Liver (tissue), 8 donors: ENCODE measurements at regions not wholly inside any gene's neighbourhood (a gene's known extent, or its start where the extent isn't known, plus 50 kb on each side); places are given as distances from the start of the nearest gene placed in this dataset.

Source experiments
- DNase-seq: peaks from one replicate; pipeline ENCODE4 v3.0.0-alpha.2; 2017; ENCODE audit warnings: low spot score
- H3K27ac ChIP-seq, 2 donors: one replicate each; pipeline ENCODE4 v1.7.0; 2013; ENCODE audit warnings: inconsistent platforms in 2 of 2, low read length in 2 of 2, control low read depth in 1 of 2, low read depth in 1 of 2, mild to moderate bottlenecking in 1 of 2
- H3K27me3 ChIP-seq, 4 donors: one replicate each; pipeline versions ENCODE4 v1.6.1 to v1.7.0; 2013; ENCODE audit warnings: low read length in 3 of 4, inconsistent platforms in 1 of 4, mild to moderate bottlenecking in 1 of 4, moderate library complexity in 1 of 4; ENCODE audit not compliant: control insufficient read depth in 4 of 4, insufficient read depth in 4 of 4
- H3K36me3 ChIP-seq, 4 donors: one replicate each; pipeline versions ENCODE4 v1.6.1 to v1.7.0; 2013; ENCODE audit warnings: low read length in 3 of 4, mild to moderate bottlenecking in 3 of 4, low read depth in 1 of 4, moderate library complexity in 1 of 4; ENCODE audit not compliant: control insufficient read depth in 4 of 4, insufficient read depth in 3 of 4
- H3K4me1 ChIP-seq, 4 donors: one replicate each; pipeline versions ENCODE4 v1.6.1 to v1.7.0; 2013; ENCODE audit warnings: low read length in 3 of 4, mild to moderate bottlenecking in 3 of 4, moderate library complexity in 1 of 4; ENCODE audit not compliant: control insufficient read depth in 4 of 4, insufficient read depth in 4 of 4
- H3K4me3 ChIP-seq, 3 donors: one replicate each; pipeline versions ENCODE4 v1.6.1 to v1.7.0; 2013; ENCODE audit warnings: low read length in 3 of 3, control low read depth in 1 of 3, low read depth in 1 of 3, mild to moderate bottlenecking in 1 of 3
- H3K9ac ChIP-seq, 2 donors: one replicate each; pipeline ENCODE4 v1.7.0; 2013; ENCODE audit warnings: low read length in 2 of 2, mild to moderate bottlenecking in 2 of 2, moderate library complexity in 2 of 2, control low read depth in 1 of 2, low read depth in 1 of 2
- H3K9me3 ChIP-seq, 4 donors: one replicate each; pipeline versions ENCODE4 v1.6.1 to v1.7.0; 2013; ENCODE audit warnings: low read length in 3 of 4; ENCODE audit not compliant: control insufficient read depth in 4 of 4
- CTCF ChIP-seq: fragments of 150-350 bp; IDR thresholded peaks from 2 replicates; pipeline ENCODE4 v1.5.1; 2017; ENCODE audit warnings: improper control_type of control experiment, low read depth, low read length; ENCODE audit not compliant: missing input control
- EGR1 ChIP-seq, 2 donors: IDR thresholded peaks; 2 replicates each; pipeline ENCODE4 v1.6.1; 2016 to 2018; ENCODE audit warnings: antibody characterized with exemption in 2 of 2, low read depth in 2 of 2
- FOXA1 ChIP-seq: IDR thresholded peaks from 2 replicates; pipeline ENCODE4 v1.6.1; 2016; ENCODE audit warnings: antibody characterized with exemption
- FOXA2 ChIP-seq: IDR thresholded peaks from 2 replicates; pipeline ENCODE4 v1.6.1; 2016; ENCODE audit warnings: antibody characterized with exemption
- GABPA ChIP-seq, 2 donors: IDR thresholded peaks in 1 of 2; conservative IDR thresholded peaks in 1 of 2; 2 replicates each; pipeline ENCODE4 v1.6.1; 2016; ENCODE audit warnings: antibody characterized with exemption in 2 of 2, mild to moderate bottlenecking in 1 of 2, moderate library complexity in 1 of 2
- HNF4A ChIP-seq, 2 donors: conservative IDR thresholded peaks; 2 replicates each; pipeline ENCODE4 v1.6.1; 2016; ENCODE audit warnings: antibody characterized with exemption in 2 of 2, mild to moderate bottlenecking in 2 of 2
- MAX ChIP-seq: IDR thresholded peaks from 2 replicates; pipeline ENCODE4 v1.6.1; 2016; ENCODE audit warnings: antibody characterized with exemption
- RAD21 ChIP-seq, 2 donors: IDR thresholded peaks; 2 replicates each; pipeline ENCODE4 v1.6.1; 2016; ENCODE audit warnings: antibody characterized with exemption in 2 of 2, mild to moderate bottlenecking in 2 of 2
- RXRA ChIP-seq, 2 donors: IDR thresholded peaks; 2 replicates each; pipeline ENCODE4 v1.6.1; 2017 to 2018; ENCODE audit warnings: antibody characterized with exemption in 2 of 2, mild to moderate bottlenecking in 1 of 2
- TAF1 ChIP-seq: conservative IDR thresholded peaks from 2 replicates; pipeline ENCODE4 v1.6.1; 2016; ENCODE audit warnings: antibody characterized with exemption, mild to moderate bottlenecking
- ZBTB33 ChIP-seq: IDR thresholded peaks from 2 replicates; pipeline ENCODE4 v1.6.1; 2016; ENCODE audit warnings: antibody characterized with exemption
- WGBS: extraction: QIAGEN DNeasy Blood & Tissue Kit; methylation state at CpG from one replicate; pipeline ENCODE4 v1.1.7; 2013; 5-methylcytosine and 5-hydroxymethylcytosine counted together
- TF ChIP-seq, protein P1 (sequence below): IDR thresholded peaks from 2 replicates; pipeline ENCODE4 v1.6.1; 2016; ENCODE audit warnings: antibody characterized with exemption
- donor health status: healthy.
- donor health status: healthy.
- donor health status: healthy.
- donor health status: healthy.
- donor health status: healthy.

GRCh38 chr4:19510993-19511392, 740.7 kb upstream of the SLIT2 start:
- H3K9ac ChIP-seq, result no peak overlapping the region
- H3K9me3 ChIP-seq, result no peaks in the 10 kb centered on the region
- no peaks in the 10 kb centered on the region for H3K36me3 ChIP-seq
- DNase-seq, result no peak
- no peak overlapping the region for H3K27ac ChIP-seq
- no peak for TF ChIP-seq MAX
- no peak for TF ChIP-seq FOXA2
- TF ChIP-seq RXRA (IDR thresholded peaks at IDR 0.05), result no peak
- TF ChIP-seq EGR1 (IDR thresholded peaks at IDR 0.05; ENCODE audit: low read depth in 2 of 2), result no peak
- no peak for TF ChIP-seq CTCF
- no peak for TF ChIP-seq GABPA (IDR thresholded peaks at IDR 0.05 in 1 of 2, conservative IDR thresholded peaks at IDR 0.05 in 1 of 2)
- TF ChIP-seq FOXA1, result no peak
- TF ChIP-seq TAF1, result no peak
- no peaks in the 10 kb centered on the region for H3K4me1 ChIP-seq
- H3K27me3 ChIP-seq, result no peaks in the 10 kb centered on the region
- H3K4me3 ChIP-seq, result no peak overlapping the region

- Histone ChIP-seq H3K27me3 (no peaks in the 10 kb centered on the region), H3K4me1 (no peaks in the 10 kb centered on the region), H3K9ac (no peak overlapping the region), H3K36me3 (no peaks in the 10 kb centered on the region), H3K27ac (no peak overlapping the region), H3K9me3 (no peaks in the 10 kb centered on the region), H3K4me3 (no peak overlapping the region)
- no peak for DNase-seq
- TF ChIP-seq MAX (no peak), RXRA (IDR thresholded peaks at IDR 0.05) (no peak), CTCF (no peak), HNF4A (conservative IDR thresholded peaks at IDR 0.05) (no peak), ZBTB33 (no peak), RAD21 (IDR thresholded peaks at IDR 0.05) (no peak), EGR1 (IDR thresholded peaks at IDR 0.05; ENCODE audit: low read depth in 2 of 2) (no peak)
- TF ChIP-seq, protein P1, sequence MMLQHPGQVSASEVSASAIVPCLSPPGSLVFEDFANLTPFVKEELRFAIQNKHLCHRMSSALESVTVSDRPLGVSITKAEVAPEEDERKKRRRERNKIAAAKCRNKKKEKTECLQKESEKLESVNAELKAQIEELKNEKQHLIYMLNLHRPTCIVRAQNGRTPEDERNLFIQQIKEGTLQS, result no peak
- 81% methylated on average over 4 of the region's 4 CpGs for WGBS
Observed at GRCh38 chr4:19508442-19508841, 743.3 kb upstream of the SLIT2 start.
